HFFc6 (cell line): ENCODE measurements at regions not wholly inside any gene's neighbourhood (a gene's known extent, or its start where the extent isn't known, plus 50 kb on each side); places are given as distances from the start of the nearest gene placed in this dataset.

Source experiments
- DNase-seq: peaks from one replicate; pipeline ENCODE4 v3.0.0-alpha.2; 2018
- H3K27ac Mint-ChIP-seq: 2 replicates; pipeline ENCODE4 v1.8.0; 2020; ENCODE audit warnings: mild to moderate bottlenecking, mixed read lengths
- H3K27me3 Mint-ChIP-seq: 2 replicates; pipeline ENCODE4 v1.8.0; 2021; ENCODE audit warnings: mild to moderate bottlenecking, moderate library complexity, mixed read lengths; ENCODE audit not compliant: insufficient read depth
- H3K36me3 Mint-ChIP-seq: 2 replicates; pipeline ENCODE4 v1.8.0; 2021; ENCODE audit warnings: low read depth, mixed read lengths
- H3K4me1 Mint-ChIP-seq: 2 replicates; pipeline ENCODE4 v1.8.0; 2020; ENCODE audit warnings: low read depth, mixed read lengths
- H3K4me3 Mint-ChIP-seq: 2 replicates; pipeline ENCODE4 v1.8.0; 2020; ENCODE audit warnings: mild to moderate bottlenecking, moderate library complexity, mixed read lengths
- H3K9me3 Mint-ChIP-seq: 2 replicates; pipeline ENCODE4 v1.8.0; 2020; ENCODE audit warnings: mild to moderate bottlenecking, mixed read lengths
- TF ChIP-seq, protein P1 (sequence below): fragments of 200-600 bp; sonication (generic); IDR thresholded peaks from 2 replicates; pipeline ENCODE4 v1.5.0; 2021; ENCODE audit warnings: antibody characterized with exemption, mild to moderate bottlenecking

DNA sequence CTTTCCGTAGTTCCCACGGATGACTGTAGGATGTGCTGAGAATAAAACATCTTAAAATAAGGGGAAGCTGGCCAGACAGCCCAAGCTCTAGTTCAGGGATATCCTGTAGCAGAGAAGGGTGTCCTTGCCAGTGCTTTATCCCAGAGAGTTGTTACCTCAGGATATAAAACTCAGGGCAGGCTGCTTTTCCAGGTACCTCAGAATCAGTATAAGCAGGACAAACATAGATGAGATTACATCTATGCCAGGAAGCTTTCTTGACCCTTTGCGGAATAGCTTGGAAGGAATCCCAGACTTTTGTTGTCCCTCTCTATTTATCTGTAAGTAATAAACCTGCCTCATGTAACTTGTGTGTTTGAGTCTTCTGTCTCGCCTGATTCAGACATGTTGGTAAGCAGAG lies 565.7 kb downstream of the PRDM9 start:
- H3K9me3 Mint-ChIP-seq: peaks cover 24% of the 10 kb centered on the region
- no peak overlapping the region for H3K27ac Mint-ChIP-seq
- H3K36me3 Mint-ChIP-seq: no peaks in the 10 kb centered on the region
- no peak for DNase-seq
- no peaks in the 10 kb centered on the region for H3K4me1 Mint-ChIP-seq
- H3K4me3 Mint-ChIP-seq: no peak overlapping the region
- H3K27me3 Mint-ChIP-seq: no peaks in the 10 kb centered on the region; the same call in 1 of the 2 replicates
- TF ChIP-seq, protein P1, sequence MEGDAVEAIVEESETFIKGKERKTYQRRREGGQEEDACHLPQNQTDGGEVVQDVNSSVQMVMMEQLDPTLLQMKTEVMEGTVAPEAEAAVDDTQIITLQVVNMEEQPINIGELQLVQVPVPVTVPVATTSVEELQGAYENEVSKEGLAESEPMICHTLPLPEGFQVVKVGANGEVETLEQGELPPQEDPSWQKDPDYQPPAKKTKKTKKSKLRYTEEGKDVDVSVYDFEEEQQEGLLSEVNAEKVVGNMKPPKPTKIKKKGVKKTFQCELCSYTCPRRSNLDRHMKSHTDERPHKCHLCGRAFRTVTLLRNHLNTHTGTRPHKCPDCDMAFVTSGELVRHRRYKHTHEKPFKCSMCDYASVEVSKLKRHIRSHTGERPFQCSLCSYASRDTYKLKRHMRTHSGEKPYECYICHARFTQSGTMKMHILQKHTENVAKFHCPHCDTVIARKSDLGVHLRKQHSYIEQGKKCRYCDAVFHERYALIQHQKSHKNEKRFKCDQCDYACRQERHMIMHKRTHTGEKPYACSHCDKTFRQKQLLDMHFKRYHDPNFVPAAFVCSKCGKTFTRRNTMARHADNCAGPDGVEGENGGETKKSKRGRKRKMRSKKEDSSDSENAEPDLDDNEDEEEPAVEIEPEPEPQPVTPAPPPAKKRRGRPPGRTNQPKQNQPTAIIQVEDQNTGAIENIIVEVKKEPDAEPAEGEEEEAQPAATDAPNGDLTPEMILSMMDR: no peak

DNA sequence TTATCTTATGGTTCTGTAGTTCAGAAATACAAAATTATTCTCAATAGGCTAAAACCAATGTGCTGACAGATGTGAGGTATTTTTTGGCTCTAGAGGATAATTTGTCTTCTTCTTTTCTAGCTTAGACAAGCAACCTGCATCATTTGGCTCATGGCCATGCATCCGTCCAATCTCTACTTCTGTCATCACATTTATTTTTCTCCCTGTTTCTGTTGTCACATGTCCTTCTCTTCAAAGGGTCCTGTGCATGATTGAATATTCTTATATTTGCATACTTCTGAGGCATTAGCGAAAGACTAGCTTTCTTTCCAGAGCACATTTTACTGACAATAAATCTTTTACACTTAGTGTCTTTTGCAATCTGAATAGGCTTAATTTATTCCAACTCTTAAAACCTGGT lies 564.7 kb downstream of the CDH10 start:
- Mint-ChIP-seq H3K4me1 (no peaks in the 10 kb centered on the region), H3K27me3 (no peaks in the 10 kb centered on the region; the same call in 1 of the 2 replicates), H3K9me3 (peaks cover 23% of the 10 kb centered on the region), H3K27ac (no peak overlapping the region), H3K4me3 (no peak overlapping the region), H3K36me3 (no peaks in the 10 kb centered on the region)
- TF ChIP-seq, protein P1: no peak
- DNase-seq: no peak

DNA sequence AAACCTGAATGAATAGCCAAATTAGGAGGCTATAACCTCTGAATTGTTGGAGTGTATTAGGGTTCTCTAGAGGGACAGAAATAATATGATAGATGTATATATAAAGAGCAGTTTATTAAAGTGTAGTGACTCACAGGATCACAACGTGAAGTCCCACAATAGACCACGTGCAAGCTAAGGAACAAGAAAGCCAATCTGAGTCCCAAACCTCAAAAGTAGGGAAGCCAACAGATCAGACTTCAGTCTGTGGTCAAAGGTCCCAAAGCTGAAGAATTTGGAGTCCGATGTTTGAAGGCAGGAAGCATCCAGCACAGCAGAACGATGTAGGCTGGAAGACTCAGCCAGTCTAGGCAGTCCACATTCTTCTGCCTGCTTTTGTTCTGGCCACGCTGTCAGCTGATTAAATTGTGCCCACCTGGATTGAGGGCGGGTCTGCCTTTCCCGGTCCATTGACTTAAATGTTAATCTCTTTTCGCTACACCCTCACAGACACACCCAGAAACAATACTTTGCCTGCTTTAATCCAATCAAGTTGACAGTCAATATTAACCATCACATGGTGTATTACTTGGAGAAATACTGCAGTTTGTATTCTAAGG lies 550.6 kb downstream of the CDH10 start:
- Mint-ChIP-seq H3K27ac (no peak overlapping the region), H3K4me3 (no peak overlapping the region), H3K9me3 (peaks cover 65% of the 10 kb centered on the region), H3K4me1 (no peaks in the 10 kb centered on the region), H3K36me3 (peaks cover 5% of the 10 kb centered on the region; the same call in 1 of the 2 replicates), H3K27me3 (no peaks in the 10 kb centered on the region)
- TF ChIP-seq, protein P1: no peak
- DNase-seq: no peak

DNA sequence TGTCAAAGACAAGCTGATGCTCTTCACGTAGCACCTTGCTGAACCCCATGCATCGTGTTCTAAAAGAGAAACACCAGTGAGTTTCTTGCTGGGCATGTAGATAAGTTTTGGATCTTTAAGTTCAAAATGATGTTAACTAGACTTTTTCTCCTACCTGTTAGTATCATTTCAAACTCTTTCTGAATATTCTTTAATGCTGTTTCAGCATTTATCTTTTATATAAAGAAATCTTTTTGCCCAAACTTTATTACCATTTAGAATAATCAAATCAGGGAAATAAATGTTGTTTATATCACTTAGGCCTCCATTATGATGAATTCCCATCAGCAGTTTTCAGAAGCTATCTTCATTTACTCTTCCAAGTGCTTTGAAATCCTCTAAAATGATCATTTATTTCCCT lies 542.8 kb downstream of the CDH10 start:
- H3K27me3 Mint-ChIP-seq: no peaks in the 10 kb centered on the region
- no peak overlapping the region for H3K27ac Mint-ChIP-seq
- no peaks in the 10 kb centered on the region for H3K4me1 Mint-ChIP-seq
- DNase-seq: no peak
- H3K9me3 Mint-ChIP-seq: peaks cover 40% of the 10 kb centered on the region
- peaks cover 5% of the 10 kb centered on the region; the same call in 1 of the 2 replicates for H3K36me3 Mint-ChIP-seq
- no peak overlapping the region for H3K4me3 Mint-ChIP-seq
- TF ChIP-seq, protein P1: no peak

DNA sequence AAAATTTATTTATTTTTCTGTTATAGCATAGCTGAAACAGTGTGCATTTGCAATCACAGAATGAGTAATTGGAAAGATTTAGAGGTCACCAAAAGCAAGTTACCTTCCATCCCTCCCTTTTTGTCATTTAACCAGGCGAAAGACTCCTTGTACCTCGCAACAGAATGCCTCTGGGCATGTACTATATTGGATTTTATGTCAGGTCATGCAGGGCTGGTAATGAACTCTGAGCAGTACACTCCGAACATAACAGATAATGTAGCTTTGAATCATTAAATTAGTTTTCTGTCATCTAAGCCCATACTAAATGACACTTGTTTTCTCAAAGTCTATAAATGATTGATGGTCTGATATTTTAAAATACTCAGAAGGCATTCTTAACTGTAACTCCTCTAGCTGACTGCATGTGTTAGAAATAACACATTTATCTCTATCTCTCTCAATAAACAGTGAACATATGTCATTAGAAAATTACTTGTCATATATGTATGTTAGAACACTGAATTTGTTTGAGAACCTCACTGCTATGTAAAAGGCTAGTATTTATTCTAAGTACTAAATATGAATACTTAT lies 541.2 kb downstream of the CDH10 start:
- DNase-seq: no peak
- TF ChIP-seq, protein P1: no peak
- H3K9me3 Mint-ChIP-seq: peaks cover 25% of the 10 kb centered on the region
- H3K4me1 Mint-ChIP-seq: no peaks in the 10 kb centered on the region
- no peaks in the 10 kb centered on the region for H3K27me3 Mint-ChIP-seq
- H3K27ac Mint-ChIP-seq: no peak overlapping the region
- H3K36me3 Mint-ChIP-seq: no peaks in the 10 kb centered on the region
- no peak overlapping the region for H3K4me3 Mint-ChIP-seq
